Adipocyte (in vitro differentiated cells): ENCODE measurements at regions not wholly inside any gene's neighbourhood (a gene's known extent, or its start where the extent isn't known, plus 50 kb on each side); places are given as distances from the start of the nearest gene placed in this dataset.

Source experiments
- DNase-seq: peaks from one replicate; pipeline ENCODE4 v3.0.0-alpha.2; 2015; ENCODE audit warnings: low read depth
- H3K27me3 ChIP-seq: replicated peaks from 2 replicates; pipeline ENCODE4 v1.7.0; 2013; ENCODE audit warnings: mild to moderate bottlenecking, low read length, moderate library complexity; ENCODE audit not compliant: control insufficient read depth, insufficient read depth
- H3K36me3 ChIP-seq: 2 replicates; pipeline ENCODE4 v1.7.0; 2013; ENCODE audit warnings: low read length, mild to moderate bottlenecking, moderate library complexity; ENCODE audit not compliant: control insufficient read depth, insufficient read depth, severe bottlenecking
- H3K4me1 ChIP-seq: 2 replicates; pipeline ENCODE4 v1.7.0; 2013; ENCODE audit warnings: mild to moderate bottlenecking, low read length, moderate library complexity; ENCODE audit not compliant: control insufficient read depth, insufficient read depth
- H3K4me3 ChIP-seq: 2 replicates; pipeline ENCODE4 v1.7.0; 2013; ENCODE audit warnings: mild to moderate bottlenecking, low read length, moderate library complexity
- H3K9ac ChIP-seq: 2 replicates; pipeline ENCODE4 v1.7.0; 2013; ENCODE audit warnings: mild to moderate bottlenecking, low read length, moderate library complexity
- H3K9me3 ChIP-seq: 2 replicates; pipeline ENCODE4 v1.7.0; 2013; ENCODE audit warnings: mild to moderate bottlenecking, low read length, moderate library complexity; ENCODE audit not compliant: control insufficient read depth

DNA sequence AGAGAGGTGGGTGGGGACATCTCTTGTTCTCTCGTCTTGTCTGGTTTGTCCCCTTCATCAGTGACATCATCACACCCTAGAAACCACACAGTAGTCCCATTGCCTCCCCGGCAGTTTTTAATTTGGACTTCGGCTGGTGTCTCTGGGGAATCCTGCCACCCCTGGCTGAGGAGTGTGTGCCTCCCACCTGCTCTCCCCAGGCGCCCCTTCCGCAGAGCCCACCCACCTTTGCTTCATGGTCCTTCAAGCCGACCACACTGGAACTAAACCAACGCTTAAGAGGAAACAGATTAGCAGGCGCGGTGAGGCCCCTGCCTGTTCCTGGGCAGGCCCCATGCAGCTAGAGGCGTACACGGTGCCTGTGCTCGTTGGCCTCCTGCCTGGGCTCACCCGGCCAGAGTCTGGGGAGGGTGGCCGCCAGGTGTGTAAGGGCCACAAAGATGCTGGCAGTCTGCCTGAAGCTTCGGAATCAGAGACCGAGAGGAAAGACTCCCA, 107.6 kb upstream of the SPRY4 start:
- no peak overlapping the region for H3K9ac ChIP-seq
- no peaks in the 10 kb centered on the region for H3K36me3 ChIP-seq
- peaks cover 19% of the 10 kb centered on the region for H3K4me1 ChIP-seq
- H3K9me3 ChIP-seq, result no peaks in the 10 kb centered on the region
- H3K4me3 ChIP-seq, result no peak overlapping the region
- no peaks in the 10 kb centered on the region for H3K27me3 ChIP-seq
- no peak for DNase-seq

DNA sequence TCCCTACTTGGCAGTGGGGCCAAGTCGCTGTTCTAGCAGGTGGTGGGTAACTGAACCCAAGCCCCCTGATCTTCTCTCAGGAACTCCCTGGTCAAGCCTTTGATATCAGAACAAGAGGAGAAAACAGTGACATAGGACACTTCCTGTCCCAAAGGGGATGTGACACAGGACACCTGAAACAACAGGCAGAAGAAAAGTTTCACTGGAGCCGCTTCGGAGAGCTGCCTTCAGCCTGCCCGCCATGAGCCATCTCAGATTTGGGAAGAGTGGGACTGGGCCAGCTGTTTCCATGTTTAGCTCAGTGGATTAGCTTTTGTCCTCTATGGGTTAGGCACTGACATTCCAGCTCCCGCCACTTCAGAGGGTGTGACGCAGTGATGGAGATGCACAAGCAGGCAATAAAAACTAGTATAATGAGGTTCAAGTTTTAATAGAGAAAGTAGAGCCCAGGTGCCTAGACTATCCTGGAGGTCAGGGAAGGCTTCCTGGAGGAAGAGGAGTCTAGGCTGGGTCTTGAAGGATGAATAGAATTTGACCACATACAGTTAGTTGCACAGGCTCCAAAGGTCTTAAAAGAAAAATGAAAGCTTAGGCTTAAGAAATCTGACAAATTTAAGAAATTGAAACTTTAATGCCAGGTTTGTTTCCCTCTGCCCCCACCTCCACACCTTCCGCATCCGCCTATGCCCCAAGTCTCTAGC, 104.1 kb upstream of the SPRY4 start:
- Histone ChIP-seq H3K27me3 (no peaks in the 10 kb centered on the region), H3K36me3 (no peaks in the 10 kb centered on the region), H3K9me3 (no peaks in the 10 kb centered on the region), H3K4me1 (peaks cover 30% of the 10 kb centered on the region), H3K9ac (no peak overlapping the region), H3K4me3 (no peak overlapping the region)
- DNase-seq, result no peak

DNA sequence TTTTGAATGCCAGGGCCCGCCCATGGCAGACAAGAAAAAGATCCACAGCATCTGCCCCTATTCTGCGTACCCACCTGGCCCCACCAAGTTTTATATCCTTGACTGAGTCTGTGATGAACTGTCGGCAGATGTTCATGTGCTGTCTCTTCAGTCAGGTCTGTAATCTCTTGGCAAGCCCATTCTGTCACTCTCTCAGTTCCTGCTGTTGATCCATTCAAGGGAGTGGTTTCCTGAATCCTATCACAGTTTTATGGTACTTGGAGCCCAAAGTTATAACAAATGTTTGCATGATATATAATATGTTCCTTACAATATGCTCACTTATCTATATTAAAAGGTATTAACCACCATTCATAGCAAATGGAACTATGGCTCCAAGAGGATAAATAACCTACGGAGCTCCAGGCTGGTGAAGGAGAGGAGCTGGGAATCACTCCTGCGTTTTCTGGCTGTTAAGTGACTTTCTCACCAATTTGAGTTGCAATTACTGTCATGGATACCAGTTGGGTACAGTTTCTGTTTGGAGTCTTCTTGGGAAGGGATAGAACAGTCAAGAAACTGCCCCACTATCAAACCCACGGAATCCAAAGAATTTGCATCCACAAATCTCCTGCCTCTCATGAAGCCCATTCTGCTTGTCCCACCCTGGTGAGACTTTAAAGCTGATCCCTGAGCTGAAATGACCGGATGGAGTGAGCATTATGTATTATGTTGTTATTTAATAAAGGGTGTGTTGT, 103.4 kb upstream of the SPRY4 start:
- Histone ChIP-seq H3K27me3 (no peaks in the 10 kb centered on the region), H3K4me1 (peaks cover 23% of the 10 kb centered on the region)
- DNase-seq, result no peak

DNA sequence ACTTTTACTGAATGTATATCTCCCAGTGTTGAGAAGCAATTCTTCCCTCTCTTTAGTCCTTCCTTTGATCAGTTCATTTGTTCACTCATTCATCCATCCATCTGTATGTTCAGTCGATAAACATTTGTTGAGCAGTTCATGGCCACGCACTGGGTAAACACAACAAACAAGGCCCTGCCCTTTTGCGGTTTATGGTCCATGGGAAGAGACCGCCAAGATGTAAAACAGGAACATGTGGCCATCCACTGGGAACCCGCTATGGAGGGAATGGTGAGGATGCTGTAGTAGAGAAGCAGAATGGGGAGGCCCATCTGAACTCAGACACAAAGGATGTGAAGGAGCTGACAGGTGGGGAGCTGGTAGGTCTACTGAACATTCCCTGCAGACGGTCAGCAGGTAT, 102.7 kb upstream of the SPRY4 start:
- Histone ChIP-seq H3K9me3 (no peaks in the 10 kb centered on the region), H3K36me3 (no peaks in the 10 kb centered on the region), H3K9ac (no peak overlapping the region), H3K4me3 (no peak overlapping the region), H3K4me1 (peaks cover 24% of the 10 kb centered on the region), H3K27me3 (no peaks in the 10 kb centered on the region)
- no peak for DNase-seq

More for the DNA sequence above, 103.4 kb upstream of the SPRY4 start:
- no peak overlapping the region for H3K9ac ChIP-seq
- H3K9me3 ChIP-seq, result no peaks in the 10 kb centered on the region
- H3K4me3 ChIP-seq, result no peak overlapping the region
- H3K36me3 ChIP-seq, result no peaks in the 10 kb centered on the region

DNA sequence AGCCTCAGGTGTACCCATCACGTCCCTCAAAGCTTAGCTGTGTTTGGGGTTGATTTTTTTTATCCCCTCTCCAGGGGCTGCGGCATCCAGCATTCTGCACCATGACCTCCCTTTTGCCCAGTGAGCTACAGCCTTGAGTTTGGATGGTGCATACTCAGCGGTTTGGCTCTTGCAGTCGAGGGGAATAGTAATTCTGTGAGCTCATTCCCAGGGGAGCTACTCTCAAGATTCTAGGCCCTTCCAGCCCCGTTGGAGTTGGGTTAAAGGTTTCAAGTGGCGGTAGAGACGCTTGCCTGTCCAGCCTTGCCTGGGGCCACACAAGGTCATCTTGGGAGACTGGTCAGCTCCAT, 102.2 kb upstream of the SPRY4 start:
- Histone ChIP-seq H3K36me3 (no peaks in the 10 kb centered on the region), H3K4me1 (peaks cover 27% of the 10 kb centered on the region), H3K27me3 (no peaks in the 10 kb centered on the region), H3K9ac (peak overlapping the region; percentile 7), H3K9me3 (no peaks in the 10 kb centered on the region), H3K4me3 (no peak overlapping the region)
- no peak for DNase-seq

DNA sequence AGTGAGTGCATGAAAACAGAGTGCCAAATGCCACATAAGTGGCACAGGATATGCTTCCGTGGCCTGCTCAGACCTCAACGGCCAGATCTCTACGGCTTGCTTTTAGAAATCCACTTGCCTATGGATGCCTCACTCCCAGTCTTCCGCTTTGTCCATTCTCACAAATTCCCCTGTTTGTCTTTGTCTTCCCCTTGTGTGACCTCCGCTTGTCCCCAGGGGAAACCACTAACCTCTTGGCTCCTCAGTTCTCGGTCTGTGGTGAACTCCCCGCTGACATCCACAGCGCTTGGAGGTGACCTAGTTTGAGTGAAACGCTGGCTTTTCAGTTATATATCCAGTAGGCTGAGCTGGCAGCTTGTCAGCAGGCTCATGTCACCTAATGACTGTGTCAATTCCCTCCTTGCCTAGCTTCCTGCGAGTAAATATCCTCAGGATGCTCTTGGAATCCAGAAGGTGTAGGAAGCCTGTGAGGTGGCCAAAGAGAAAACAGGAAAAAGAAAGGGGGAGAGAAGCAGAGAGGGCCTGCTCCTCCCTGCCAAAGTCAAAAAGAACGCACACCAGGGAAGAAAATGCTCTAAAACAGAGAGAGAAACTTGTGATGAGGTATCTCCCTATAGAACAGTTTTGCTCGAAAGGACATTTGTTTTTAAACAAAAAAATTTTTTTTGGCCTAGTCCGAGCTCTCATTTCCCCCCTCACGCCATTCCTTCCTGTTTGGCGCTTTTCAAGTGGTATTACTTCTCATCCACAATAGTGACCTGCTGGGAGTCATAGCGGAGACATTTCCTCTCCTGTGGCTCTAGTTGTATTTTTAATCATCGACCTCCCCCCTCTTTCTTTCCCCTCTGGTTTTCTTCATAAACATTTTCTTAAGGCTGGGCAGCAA, 101.6 kb upstream of the SPRY4 start:
- no peak for DNase-seq
- no peaks in the 10 kb centered on the region for H3K9me3 ChIP-seq
- H3K27me3 ChIP-seq, result no peaks in the 10 kb centered on the region
- H3K4me3 ChIP-seq, result no peak overlapping the region
- H3K4me1 ChIP-seq, result peaks cover 27% of the 10 kb centered on the region
- H3K9ac ChIP-seq, result peak overlapping the region; percentile 7
- no peaks in the 10 kb centered on the region for H3K36me3 ChIP-seq

DNA sequence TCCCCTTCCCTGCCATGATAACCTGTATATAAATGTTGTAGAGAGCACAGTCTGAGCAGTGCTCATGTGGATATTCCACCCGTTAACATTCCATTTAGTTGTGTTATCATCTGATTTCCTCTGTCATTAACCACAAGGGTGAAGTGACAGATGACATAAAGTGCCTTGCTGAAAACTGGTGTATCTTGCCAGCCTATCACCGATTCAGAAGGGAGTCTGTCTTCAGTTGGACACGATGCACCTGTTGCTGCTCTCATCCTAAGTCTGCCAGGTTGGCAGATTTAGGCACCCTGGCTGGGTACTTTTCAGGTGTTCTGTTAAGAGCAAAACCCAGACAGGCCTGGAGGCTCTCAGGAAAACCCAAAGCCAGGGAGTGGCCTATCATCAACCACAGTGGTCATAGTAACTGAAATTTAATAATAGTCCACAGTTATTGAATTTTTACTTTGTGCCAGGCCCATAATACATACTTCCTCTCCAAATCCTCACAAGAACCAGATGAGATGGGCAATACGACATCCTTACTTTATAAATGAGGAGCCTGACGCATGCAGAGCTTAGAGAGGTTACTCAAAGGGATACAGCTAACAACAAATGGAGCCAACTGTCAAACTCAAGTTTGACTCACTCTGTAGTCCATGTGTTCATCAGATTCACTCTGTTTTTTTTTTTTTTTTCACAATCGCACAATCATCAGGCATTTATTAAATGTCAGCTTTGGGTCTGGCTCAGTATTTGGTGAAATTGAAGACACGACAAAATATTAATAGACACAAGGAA, 100.7 kb upstream of the SPRY4 start:
- Histone ChIP-seq H3K27me3 (no peaks in the 10 kb centered on the region), H3K9ac (no peak overlapping the region), H3K9me3 (no peaks in the 10 kb centered on the region), H3K4me3 (no peak overlapping the region), H3K36me3 (no peaks in the 10 kb centered on the region), H3K4me1 (peaks cover 27% of the 10 kb centered on the region)
- no peak for DNase-seq

DNA sequence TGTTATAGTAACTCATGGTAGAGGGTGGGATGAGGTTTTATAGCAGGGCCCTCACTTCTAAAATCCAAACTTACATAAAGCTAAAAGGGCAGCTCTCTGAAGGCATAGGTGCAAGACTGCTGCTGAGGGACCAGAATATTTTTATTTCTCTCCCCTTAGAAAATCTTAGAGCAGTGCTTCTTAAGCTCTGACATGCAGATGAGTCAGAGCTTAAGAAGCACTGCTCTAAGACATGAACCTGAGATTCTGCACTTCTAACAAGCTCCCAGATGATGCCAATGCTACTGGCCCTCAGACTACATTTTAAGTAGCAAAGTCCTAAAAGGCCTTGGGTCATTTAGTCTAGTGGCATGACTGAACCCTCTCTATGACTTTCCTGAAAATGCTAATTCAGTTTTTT, 97.6 kb upstream of the SPRY4 start:
- no peak overlapping the region for H3K9ac ChIP-seq
- H3K27me3 ChIP-seq, result no peaks in the 10 kb centered on the region
- no peaks in the 10 kb centered on the region for H3K9me3 ChIP-seq
- peaks cover 24% of the 10 kb centered on the region for H3K4me1 ChIP-seq
- H3K4me3 ChIP-seq, result no peak overlapping the region
- H3K36me3 ChIP-seq, result no peaks in the 10 kb centered on the region
- peak; percentile 56 for DNase-seq

DNA sequence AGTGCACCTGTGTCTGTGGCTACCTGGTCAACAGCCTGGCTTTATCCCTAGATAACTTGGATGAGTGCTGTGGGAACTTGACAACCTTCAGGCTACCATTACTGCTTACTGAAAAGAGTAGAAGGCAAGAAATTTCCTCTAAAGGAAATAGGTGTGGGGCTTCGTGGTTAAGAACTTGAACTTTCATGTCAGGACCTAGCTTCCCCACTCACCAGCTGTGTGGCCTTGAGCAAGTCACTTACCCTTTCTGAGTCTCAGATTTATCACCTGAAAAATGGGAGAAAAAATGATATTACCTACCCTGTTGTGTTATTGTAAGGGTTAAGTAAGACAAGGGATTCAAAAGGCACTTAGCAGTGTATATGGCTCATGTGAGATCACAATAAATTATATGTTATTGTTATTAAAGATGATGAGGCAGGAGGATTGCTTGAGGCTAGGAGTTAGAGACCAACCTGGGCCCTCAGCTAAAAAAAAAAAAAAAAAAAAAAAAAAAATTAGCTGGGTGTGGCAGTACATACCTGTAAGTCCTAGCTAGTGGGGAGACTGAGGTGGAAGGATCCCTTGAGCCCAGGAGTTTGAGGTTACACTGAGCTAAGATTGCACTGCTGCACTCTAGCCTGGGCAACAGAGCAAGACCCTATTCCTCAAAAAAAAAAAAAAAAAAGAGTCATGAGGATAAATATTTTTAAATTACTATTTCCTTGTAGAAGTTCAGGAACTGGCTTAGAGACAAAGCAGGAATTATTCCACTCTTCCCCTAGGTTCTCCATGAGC, 97.0 kb upstream of the SPRY4 start:
- H3K4me3 ChIP-seq, result no peak overlapping the region
- no peak overlapping the region for H3K9ac ChIP-seq
- H3K36me3 ChIP-seq, result no peaks in the 10 kb centered on the region
- H3K9me3 ChIP-seq, result no peaks in the 10 kb centered on the region
- peaks cover 18% of the 10 kb centered on the region for H3K4me1 ChIP-seq
- DNase-seq, result no peak
- H3K27me3 ChIP-seq, result no peaks in the 10 kb centered on the region

DNA sequence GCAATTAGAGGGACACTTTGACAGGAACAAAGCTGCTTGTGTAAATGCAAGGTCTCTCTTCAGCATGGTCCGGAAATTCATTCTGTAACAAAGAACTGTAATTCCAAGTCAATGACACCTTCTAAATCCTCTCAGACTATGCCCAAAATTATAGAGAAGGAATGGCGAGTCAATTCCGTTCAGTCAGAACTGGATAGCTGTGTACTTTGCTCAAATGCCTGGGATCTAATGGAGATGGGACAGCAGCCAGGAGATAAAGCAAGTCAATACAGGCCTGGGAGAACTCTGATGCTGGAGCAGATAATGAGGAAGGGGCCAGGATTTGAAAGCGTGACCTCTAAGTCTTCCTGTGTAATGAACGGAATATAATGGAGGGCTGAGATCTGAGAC, 96.4 kb upstream of the SPRY4 start:
- no peaks in the 10 kb centered on the region for H3K27me3 ChIP-seq
- H3K4me3 ChIP-seq, result no peak overlapping the region
- no peaks in the 10 kb centered on the region for H3K36me3 ChIP-seq
- no peak overlapping the region for H3K9ac ChIP-seq
- H3K4me1 ChIP-seq, result peaks cover 12% of the 10 kb centered on the region
- DNase-seq, result no peak
- no peaks in the 10 kb centered on the region for H3K9me3 ChIP-seq
